Transverse colon (tissue), 3 donors: ENCODE measurements at regions not wholly inside any gene's neighbourhood (a gene's known extent, or its start where the extent isn't known, plus 50 kb on each side); places are given as distances from the start of the nearest gene placed in this dataset.

Source experiments
- EP300 ChIP-seq: sonication (generic); formaldehyde crosslinking; IDR thresholded peaks from one replicate; pipeline ENCODE4 v1.6.1; 2017; ENCODE audit warnings: antibody characterized with exemption, low read depth
- POLR2A ChIP-seq: fragments of 450-650 bp; IDR thresholded peaks from one replicate; pipeline ENCODE4 v1.6.1; 2016; ENCODE audit warnings: antibody characterized with exemption, mild to moderate bottlenecking, moderate library complexity
- TF ChIP-seq, protein P1 (sequence below), 5 experiments: fragments of 200-600 bp in 3 of 5; fragments of 450-650 bp in 2 of 5; sonication (generic) in 3 of 5; IDR thresholded peaks; 1 replicate in 2 of 5; 2 replicates in 3 of 5; pipeline ENCODE4 v1.5.1; 2016 to 2017; ENCODE audit warnings: antibody characterized with exemption in 5 of 5, inconsistent platforms in 3 of 5, mild to moderate bottlenecking in 2 of 5, moderate library complexity in 1 of 5

GRCh38 chr15:62691008-62691407 lies 351.5 kb upstream of the TPM1 start:
- TF ChIP-seq, protein P1, sequence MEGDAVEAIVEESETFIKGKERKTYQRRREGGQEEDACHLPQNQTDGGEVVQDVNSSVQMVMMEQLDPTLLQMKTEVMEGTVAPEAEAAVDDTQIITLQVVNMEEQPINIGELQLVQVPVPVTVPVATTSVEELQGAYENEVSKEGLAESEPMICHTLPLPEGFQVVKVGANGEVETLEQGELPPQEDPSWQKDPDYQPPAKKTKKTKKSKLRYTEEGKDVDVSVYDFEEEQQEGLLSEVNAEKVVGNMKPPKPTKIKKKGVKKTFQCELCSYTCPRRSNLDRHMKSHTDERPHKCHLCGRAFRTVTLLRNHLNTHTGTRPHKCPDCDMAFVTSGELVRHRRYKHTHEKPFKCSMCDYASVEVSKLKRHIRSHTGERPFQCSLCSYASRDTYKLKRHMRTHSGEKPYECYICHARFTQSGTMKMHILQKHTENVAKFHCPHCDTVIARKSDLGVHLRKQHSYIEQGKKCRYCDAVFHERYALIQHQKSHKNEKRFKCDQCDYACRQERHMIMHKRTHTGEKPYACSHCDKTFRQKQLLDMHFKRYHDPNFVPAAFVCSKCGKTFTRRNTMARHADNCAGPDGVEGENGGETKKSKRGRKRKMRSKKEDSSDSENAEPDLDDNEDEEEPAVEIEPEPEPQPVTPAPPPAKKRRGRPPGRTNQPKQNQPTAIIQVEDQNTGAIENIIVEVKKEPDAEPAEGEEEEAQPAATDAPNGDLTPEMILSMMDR (IDR thresholded peaks at IDR 0.05) = no peak
- TF ChIP-seq EP300 = no peak
- TF ChIP-seq POLR2A = no peak
